Naive thymus-derived CD8-positive, alpha-beta T cell (primary cell): ENCODE measurements at regions not wholly inside any gene's neighbourhood (a gene's known extent, or its start where the extent isn't known, plus 50 kb on each side); places are given as distances from the start of the nearest gene placed in this dataset.

Source experiments
- ATAC-seq, 2 donors: fragments of 150-1000 bp; cut with Tn5 transposase in 1 of 2; sonication (Bioruptor Pico), chemical (Tn5 transposase) in 1 of 2; 1 replicate in 1 of 2; 2 replicates in 1 of 2; pipeline ENCODE4 v1.10.0; 2021; ENCODE audit warnings: mild to moderate bottlenecking in 2 of 2, moderate library complexity in 2 of 2
- POLR2A ChIA-PET: fragments of 350-600 bp; sonication (Branson Sonifier 250); formaldehyde crosslinking; loops from one replicate; lab custom pipeline; 2021; ENCODE audit warnings: antibody characterized with exemption; lab: Charles Lee
- DNase-seq, 10 donors: peaks; one replicate each; pipeline versions ENCODE4 v3.0.0 to v3.0.0-alpha.2; 2020 to 2022
- H3K27ac Mint-ChIP-seq, 10 donors: one replicate each; pipeline ENCODE4 v1.8.0; 2020 to 2022; ENCODE audit warnings: mild to moderate bottlenecking in 10 of 10, mixed read lengths in 10 of 10, moderate library complexity in 4 of 10, inconsistent platforms in 1 of 10
- H3K27me3 Mint-ChIP-seq, 5 donors: one replicate each; pipeline ENCODE4 v1.8.0; 2021 to 2022; ENCODE audit warnings: mixed read lengths in 5 of 5
- H3K36me3 Mint-ChIP-seq, 3 donors: one replicate each; pipeline ENCODE4 v1.8.0; 2020 to 2022; ENCODE audit warnings: mixed read lengths in 3 of 3, mild to moderate bottlenecking in 2 of 3, inconsistent platforms in 1 of 3
- H3K4me1 Mint-ChIP-seq, 4 donors: one replicate each; pipeline ENCODE4 v1.8.0; 2021 to 2022; ENCODE audit warnings: mixed read lengths in 4 of 4
- H3K4me3 Mint-ChIP-seq, 10 donors: one replicate each; pipeline ENCODE4 v1.8.0; 2020 to 2022; ENCODE audit warnings: mild to moderate bottlenecking in 10 of 10, mixed read lengths in 10 of 10, moderate library complexity in 6 of 10, inconsistent platforms in 1 of 10
- H3K9me3 Mint-ChIP-seq, 9 donors: one replicate each; pipeline ENCODE4 v1.8.0; 2020 to 2022; ENCODE audit warnings: mixed read lengths in 9 of 9, mild to moderate bottlenecking in 3 of 9, inconsistent platforms in 1 of 9, moderate library complexity in 1 of 9

DNA sequence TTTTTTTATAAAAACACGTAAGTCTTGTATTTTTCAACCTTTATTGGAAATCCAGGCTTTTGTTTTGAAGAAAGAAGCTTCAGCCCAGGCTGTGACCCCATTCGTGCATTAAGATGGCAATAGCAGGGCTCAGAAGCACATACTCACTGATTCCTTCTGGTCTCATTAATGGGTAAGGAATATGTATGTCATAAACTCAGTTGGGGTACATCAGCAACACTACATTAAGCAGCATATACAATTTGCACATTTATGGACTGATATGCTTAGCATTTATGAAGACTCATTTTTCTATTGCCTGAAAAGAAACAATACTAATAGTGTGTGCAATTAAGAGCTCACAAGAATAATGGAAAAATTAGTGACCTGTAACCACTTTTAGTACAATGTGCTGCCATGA, 945.4 kb upstream of the PRMT6 start:
- H3K27me3 Mint-ChIP-seq, result no peaks in the 10 kb centered on the region
- no peaks in the 10 kb centered on the region for H3K4me1 Mint-ChIP-seq
- H3K4me3 Mint-ChIP-seq, result no peak overlapping the region
- no peak overlapping the region for H3K27ac Mint-ChIP-seq
- H3K36me3 Mint-ChIP-seq, result no peaks in the 10 kb centered on the region
- H3K9me3 Mint-ChIP-seq, result peaks cover 0 to 36% (median 9%) of the 10 kb centered on the region in 9 donors
- DNase-seq, result no peak
- no peak for ATAC-seq
- POLR2A ChIA-PET, result no interaction called here

DNA sequence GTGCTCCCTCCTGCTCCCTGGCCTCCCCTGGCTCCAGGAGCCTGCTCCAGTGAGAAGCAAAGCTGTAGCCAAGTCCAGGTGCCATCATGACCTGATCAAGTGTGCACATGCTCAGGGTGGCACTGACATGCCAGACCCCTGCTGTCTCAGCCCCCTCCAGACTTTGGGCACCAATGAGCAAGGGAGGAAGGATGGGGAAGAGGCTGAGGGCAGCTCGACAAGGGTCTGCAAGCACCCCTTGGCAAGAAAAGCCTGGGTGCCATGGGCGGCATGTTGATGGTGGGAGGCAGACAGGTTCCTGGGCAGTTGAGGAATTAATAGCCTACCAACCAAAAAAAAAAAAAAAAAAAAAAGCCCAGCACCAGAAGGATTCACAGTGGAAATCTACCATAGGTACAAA, 942.6 kb upstream of the PRMT6 start:
- H3K27me3 Mint-ChIP-seq, result no peaks in the 10 kb centered on the region
- H3K4me1 Mint-ChIP-seq, result no peaks in the 10 kb centered on the region
- H3K36me3 Mint-ChIP-seq, result no peaks in the 10 kb centered on the region
- POLR2A ChIA-PET, result no interaction called here
- H3K27ac Mint-ChIP-seq, result no peak overlapping the region
- H3K9me3 Mint-ChIP-seq, result peaks cover 0 to 34% (median 10%) of the 10 kb centered on the region in 9 donors
- no peak for ATAC-seq
- DNase-seq, result no peak
- no peak overlapping the region for H3K4me3 Mint-ChIP-seq

DNA sequence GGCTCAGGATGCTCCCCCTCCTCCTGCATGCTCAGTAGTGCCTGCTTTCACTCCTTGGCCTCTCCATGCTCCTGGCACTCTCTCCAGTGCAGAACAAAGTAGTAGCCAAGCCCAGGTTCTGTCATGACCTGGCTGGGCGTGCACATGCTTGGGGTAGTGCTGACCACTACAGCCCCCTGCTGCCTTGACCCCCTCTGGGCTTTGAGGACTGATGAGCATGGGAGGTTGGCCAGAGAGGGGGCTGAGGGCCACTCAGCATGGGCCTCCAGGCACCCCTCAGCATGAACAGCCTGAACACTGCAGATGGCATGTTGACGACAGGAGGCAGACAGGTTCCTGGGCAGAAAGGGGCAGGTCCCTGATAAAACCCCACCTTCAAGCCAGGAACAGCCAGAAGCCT, 935.7 kb upstream of the PRMT6 start:
- Mint-ChIP-seq H3K27me3 (no peaks in the 10 kb centered on the region), H3K4me1 (no peaks in the 10 kb centered on the region), H3K36me3 (peaks cover 0 to 4% (median 0%) of the 10 kb centered on the region in 3 donors), H3K9me3 (peaks cover 0 to 24% (median 4%) of the 10 kb centered on the region in 9 donors), H3K4me3 (no peak overlapping the region), H3K27ac (no peak overlapping the region)
- DNase-seq, result no peak
- no peak for ATAC-seq
- POLR2A ChIA-PET, result no interaction called here

DNA sequence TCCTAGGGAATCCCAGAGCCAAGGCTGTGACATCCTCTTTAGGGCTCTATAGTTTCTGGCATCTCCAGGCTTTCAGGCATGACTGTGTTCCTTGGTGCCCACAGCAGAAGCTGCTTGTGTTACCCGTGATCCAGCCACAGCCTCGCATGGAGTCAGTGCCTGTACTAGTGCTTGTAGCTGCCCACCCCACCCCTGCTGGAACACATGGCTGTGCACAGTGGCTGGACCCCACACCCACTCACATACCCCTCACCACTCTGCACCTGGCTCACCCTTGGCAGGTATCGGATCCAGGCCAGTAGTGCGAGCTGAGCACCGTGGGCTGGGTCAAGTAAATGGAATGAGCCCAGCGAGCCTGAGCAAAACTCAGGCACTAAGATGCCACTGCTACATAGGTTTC, 934.7 kb upstream of the PRMT6 start:
- peaks cover 0 to 4% (median 0%) of the 10 kb centered on the region in 3 donors for H3K36me3 Mint-ChIP-seq
- POLR2A ChIA-PET, result no interaction called here
- no peaks in the 10 kb centered on the region for H3K27me3 Mint-ChIP-seq
- no peaks in the 10 kb centered on the region for H3K4me1 Mint-ChIP-seq
- H3K9me3 Mint-ChIP-seq, result peaks cover 0 to 29% (median 7%) of the 10 kb centered on the region in 9 donors
- DNase-seq (no peak), ATAC-seq (no peak)
- H3K27ac Mint-ChIP-seq, result no peak overlapping the region
- no peak overlapping the region for H3K4me3 Mint-ChIP-seq

DNA sequence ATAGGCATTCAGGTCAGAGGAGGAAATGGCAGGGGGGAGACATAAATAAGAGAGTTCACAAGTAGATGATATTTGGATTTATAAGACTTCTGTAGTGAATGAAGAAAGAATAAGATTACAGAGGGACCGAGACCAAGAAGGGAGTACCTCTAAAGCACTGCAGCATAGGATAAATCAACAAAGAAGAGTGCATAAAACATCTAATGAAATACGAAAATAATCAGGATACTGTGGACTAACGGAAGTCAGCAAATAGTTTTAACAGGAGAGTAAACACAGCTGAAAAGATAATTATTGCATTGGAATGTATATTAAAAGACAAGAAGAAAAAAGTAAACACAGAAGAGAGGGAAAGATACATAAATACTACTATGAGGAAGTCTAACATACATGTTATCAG, 921.9 kb upstream of the PRMT6 start:
- no peaks in the 10 kb centered on the region for H3K27me3 Mint-ChIP-seq
- H3K27ac Mint-ChIP-seq, result no peak overlapping the region
- peaks cover 2 to 22% (median 6%) of the 10 kb centered on the region in 9 donors for H3K9me3 Mint-ChIP-seq
- POLR2A ChIA-PET, result no interaction called here
- DNase-seq, result no peak
- no peaks in the 10 kb centered on the region for H3K4me1 Mint-ChIP-seq
- no peaks in the 10 kb centered on the region for H3K36me3 Mint-ChIP-seq
- ATAC-seq, result no peak
- H3K4me3 Mint-ChIP-seq, result no peak overlapping the region

DNA sequence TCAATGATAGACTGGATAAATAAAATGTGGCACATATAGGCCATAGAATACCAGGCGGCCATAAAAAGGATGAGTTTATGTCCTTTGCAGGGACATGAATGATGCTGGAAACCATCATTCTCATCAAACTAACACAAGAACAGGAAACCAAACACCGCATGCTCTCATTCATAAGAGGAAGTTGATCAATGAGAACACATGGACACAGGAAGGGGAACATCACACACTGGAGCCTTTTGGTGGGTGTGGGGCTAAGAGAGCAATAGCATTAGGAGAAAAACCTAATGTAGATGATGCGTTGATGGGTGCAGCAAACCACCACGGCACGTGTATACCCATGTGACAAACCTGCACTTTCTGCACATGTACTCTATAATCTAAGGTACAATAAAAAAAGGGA, 883.4 kb upstream of the PRMT6 start:
- Mint-ChIP-seq H3K4me3 (no peak overlapping the region), H3K36me3 (no peaks in the 10 kb centered on the region), H3K27ac (no peak overlapping the region), H3K27me3 (no peaks in the 10 kb centered on the region), H3K4me1 (no peaks in the 10 kb centered on the region), H3K9me3 (peaks cover 0 to 14% (median 8%) of the 10 kb centered on the region in 9 donors)
- no peak for DNase-seq
- no peak for ATAC-seq
- POLR2A ChIA-PET, result no interaction called here

DNA sequence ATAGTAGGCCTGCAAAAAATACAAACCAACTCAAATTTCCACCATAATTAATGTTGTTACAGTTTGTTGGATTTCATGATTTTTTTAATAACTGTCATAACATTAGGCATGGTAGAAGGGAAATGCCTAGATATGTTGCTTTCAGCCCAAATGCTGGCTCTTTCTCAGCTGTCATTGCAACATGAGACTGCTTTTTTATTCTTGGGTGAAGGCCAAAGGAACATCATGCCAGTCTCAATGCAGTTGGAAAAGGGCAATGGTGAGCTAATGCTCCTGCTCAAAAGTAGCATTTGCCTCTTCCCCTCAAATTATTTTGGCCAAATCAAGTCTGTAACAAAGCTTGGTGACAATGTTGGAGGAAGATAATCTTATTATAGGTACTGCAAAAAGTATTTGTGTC, 877.7 kb upstream of the PRMT6 start:
- Mint-ChIP-seq H3K4me1 (no peaks in the 10 kb centered on the region), H3K36me3 (no peaks in the 10 kb centered on the region), H3K27me3 (no peaks in the 10 kb centered on the region), H3K4me3 (no peak overlapping the region), H3K9me3 (peaks cover under 1 to 8% (median 2%) of the 10 kb centered on the region in 9 donors), H3K27ac (no peak overlapping the region)
- DNase-seq (no peak), ATAC-seq (no peak)
- POLR2A ChIA-PET, result no interaction called here

DNA sequence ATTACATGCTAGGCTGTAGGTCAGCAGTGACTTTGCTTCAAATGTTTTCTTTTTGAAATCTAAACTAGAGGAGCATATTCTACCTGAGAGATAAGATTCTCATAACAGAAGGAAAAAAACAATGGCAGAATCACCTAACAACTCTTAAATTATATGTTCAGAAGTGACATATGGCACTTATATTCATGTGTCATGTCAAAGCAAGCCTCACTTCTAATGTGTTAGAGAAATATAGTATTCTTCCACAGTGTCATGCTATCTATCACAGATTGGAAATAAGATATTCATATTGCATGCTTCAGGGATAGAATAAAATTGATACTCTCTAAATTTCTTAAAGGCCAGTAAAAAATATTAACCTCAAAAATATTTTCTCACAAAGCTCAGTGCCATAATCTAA, 874.6 kb upstream of the PRMT6 start:
- Mint-ChIP-seq H3K27ac (no peak overlapping the region), H3K27me3 (no peaks in the 10 kb centered on the region), H3K4me1 (no peaks in the 10 kb centered on the region), H3K4me3 (no peak overlapping the region), H3K36me3 (no peaks in the 10 kb centered on the region), H3K9me3 (peaks cover 0 to 28% (median 6%) of the 10 kb centered on the region in 9 donors)
- POLR2A ChIA-PET, result no interaction called here
- DNase-seq (no peak), ATAC-seq (no peak)

DNA sequence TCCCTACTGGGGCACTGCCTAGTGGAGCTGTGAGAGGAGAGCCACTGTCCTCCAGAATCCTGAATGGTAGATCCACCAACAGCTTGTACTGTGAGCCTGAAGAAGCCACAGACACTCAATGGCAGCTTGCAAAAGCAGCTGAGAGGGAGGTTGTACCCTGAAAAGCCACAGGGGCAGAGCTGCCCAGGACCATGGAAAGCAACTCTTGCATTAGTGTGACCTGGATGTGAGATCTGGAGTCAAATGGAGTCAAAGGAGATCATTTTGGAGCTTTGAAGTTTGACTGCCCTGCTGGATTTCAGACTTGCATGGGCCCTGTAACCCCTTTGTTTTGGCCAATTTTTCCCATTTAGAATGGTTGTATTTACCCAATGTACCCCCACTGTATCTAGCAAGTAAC, 871.4 kb upstream of the PRMT6 start:
- H3K4me3 Mint-ChIP-seq, result no peak overlapping the region
- ATAC-seq (no peak), DNase-seq (no peak)
- H3K4me1 Mint-ChIP-seq, result no peaks in the 10 kb centered on the region
- POLR2A ChIA-PET, result no interaction called here
- H3K27me3 Mint-ChIP-seq, result no peaks in the 10 kb centered on the region
- no peak overlapping the region for H3K27ac Mint-ChIP-seq
- H3K36me3 Mint-ChIP-seq, result no peaks in the 10 kb centered on the region
- peaks cover 0 to 31% (median 9%) of the 10 kb centered on the region in 9 donors for H3K9me3 Mint-ChIP-seq

DNA sequence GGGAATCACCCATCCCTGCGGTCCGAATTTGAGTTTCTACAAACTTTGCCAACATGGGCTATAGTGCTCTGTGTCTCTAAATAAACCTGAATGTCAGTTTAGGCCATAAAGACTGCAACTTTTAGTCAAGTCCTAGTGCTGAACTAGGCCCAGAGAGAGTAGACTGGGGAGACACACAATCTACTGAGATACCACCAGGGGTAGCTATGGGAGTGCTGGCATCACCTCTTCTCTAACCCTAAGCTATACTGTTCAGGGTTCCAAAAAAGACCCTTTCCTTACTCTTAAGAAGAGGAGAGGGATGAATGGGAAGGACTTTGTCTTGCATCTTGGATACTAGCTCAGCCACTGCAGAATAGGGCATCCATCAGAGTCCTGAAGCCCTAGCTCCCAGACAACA, 866.7 kb upstream of the PRMT6 start:
- DNase-seq (no peak), ATAC-seq (no peak)
- POLR2A ChIA-PET, result no interaction called here
- Mint-ChIP-seq H3K36me3 (peaks cover 0 to 18% (median 0%) of the 10 kb centered on the region in 3 donors), H3K9me3 (peaks cover 14 to 57% (median 20%) of the 10 kb centered on the region in 9 donors), H3K27me3 (no peaks in the 10 kb centered on the region), H3K4me1 (no peaks in the 10 kb centered on the region), H3K27ac (no peak overlapping the region), H3K4me3 (no peak overlapping the region)

DNA sequence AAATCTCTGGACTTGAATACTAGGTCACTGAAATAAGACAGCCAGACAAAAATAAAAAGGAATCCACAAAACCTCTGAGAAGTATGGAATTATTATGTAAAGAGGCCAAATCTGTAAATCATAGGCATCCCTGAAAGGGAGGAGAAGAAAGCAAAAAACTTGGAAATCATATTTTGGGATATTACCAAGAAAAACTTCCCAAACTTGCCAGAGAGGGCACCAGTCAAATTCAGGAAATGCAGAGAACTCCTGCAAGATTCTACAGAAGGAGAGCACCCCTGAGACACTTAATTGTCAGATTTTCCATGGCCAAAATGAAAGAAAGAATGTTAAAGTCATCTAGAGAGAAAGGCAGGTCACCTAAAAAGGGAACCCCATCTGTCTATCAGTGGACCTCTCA, 862.3 kb upstream of the PRMT6 start:
- Mint-ChIP-seq H3K9me3 (peaks cover 14 to 62% (median 25%) of the 10 kb centered on the region in 9 donors), H3K36me3 (peaks cover 0 to 18% (median 0%) of the 10 kb centered on the region in 3 donors), H3K4me1 (no peaks in the 10 kb centered on the region), H3K27ac (no peak overlapping the region), H3K27me3 (no peaks in the 10 kb centered on the region), H3K4me3 (no peak overlapping the region)
- ATAC-seq, result no peak
- POLR2A ChIA-PET, result no interaction called here
- DNase-seq, result no peak

DNA sequence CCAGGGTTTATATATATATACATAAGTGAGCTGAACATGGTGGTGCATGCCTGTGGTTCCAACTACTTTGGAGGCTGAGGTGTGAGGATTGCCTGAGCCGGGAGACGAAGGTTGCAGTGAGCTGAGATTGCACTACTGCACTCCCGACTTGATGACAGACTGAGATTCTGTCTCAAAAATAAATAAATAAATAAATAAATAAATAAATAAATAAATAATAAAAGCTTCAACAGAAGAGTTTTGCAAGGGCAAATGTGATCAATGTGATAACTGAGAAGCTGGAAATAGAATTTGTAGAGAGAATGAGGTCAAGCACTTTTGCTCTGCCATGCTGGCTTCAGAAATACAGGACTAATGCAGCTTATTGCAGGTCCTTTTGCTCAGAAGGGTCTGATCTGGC, 855.8 kb upstream of the PRMT6 start:
- no peak for ATAC-seq

DNA sequence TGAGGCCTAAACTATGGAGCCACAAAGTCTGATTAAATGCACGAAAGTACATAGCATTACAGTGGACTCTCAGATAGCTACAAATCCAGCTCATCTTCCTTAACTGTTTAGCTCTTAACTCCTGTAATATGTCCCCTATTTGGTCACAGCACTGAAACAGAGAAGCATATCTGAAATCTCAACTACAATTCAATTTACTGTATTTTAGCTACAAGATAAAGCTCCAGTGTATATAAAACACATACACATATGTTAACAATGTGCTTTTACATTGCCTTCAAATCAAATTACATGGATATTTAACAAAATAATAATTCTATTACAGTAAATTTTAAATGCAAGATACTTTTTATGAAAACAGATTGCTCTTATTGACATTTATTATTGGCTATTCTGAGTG, 849.3 kb upstream of the PRMT6 start:
- Mint-ChIP-seq H3K27ac (no peak overlapping the region), H3K9me3 (peaks cover 0 to 11% (median 0%) of the 10 kb centered on the region in 9 donors), H3K4me3 (no peak overlapping the region), H3K36me3 (no peaks in the 10 kb centered on the region), H3K4me1 (no peaks in the 10 kb centered on the region), H3K27me3 (no peaks in the 10 kb centered on the region)
- DNase-seq (no peak), ATAC-seq (no peak)
- POLR2A ChIA-PET, result no interaction called here

More for the DNA sequence above, 855.8 kb upstream of the PRMT6 start:
- no peaks in the 10 kb centered on the region for H3K27me3 Mint-ChIP-seq
- H3K4me3 Mint-ChIP-seq, result no peak overlapping the region
- POLR2A ChIA-PET, result no interaction called here
- DNase-seq, result no peak
- no peaks in the 10 kb centered on the region for H3K36me3 Mint-ChIP-seq
- no peaks in the 10 kb centered on the region for H3K4me1 Mint-ChIP-seq
- peaks cover 0 to 29% (median 7%) of the 10 kb centered on the region in 9 donors for H3K9me3 Mint-ChIP-seq
- no peak overlapping the region for H3K27ac Mint-ChIP-seq

DNA sequence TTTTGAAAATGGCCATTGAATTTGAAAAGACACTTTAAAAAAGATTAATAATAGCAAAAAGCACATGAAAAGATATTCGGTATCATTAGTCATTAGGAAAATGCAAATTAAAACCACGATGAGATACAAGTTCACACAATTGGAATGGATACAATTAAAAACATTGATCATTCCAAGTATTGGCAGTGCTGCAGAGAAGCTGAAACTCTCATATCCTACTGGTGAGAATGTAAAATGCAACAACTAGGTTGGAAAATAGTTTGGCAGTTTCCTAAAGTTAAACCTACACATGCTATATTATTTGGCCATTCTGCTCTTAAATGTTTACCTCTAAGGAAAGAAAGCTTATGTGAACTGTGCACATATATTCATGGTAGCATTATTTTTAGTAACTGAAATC, 838.7 kb upstream of the PRMT6 start:
- Mint-ChIP-seq H3K27ac (no peak overlapping the region), H3K36me3 (no peaks in the 10 kb centered on the region), H3K4me1 (no peaks in the 10 kb centered on the region), H3K9me3 (peaks cover 0 to 19% (median 4%) of the 10 kb centered on the region in 9 donors), H3K27me3 (no peaks in the 10 kb centered on the region), H3K4me3 (no peak overlapping the region)
- DNase-seq (no peak), ATAC-seq (no peak)
- POLR2A ChIA-PET, result no interaction called here
